GM19468 (cell line): ENCODE measurements at regions not wholly inside any gene's neighbourhood (a gene's known extent, or its start where the extent isn't known, plus 50 kb on each side); places are given as distances from the start of the nearest gene placed in this dataset.

Source experiments
- ATAC-seq: cut with Tn5 transposase; IDR thresholded peaks from one replicate; pipeline ENCODE4 v1.9.1; 2021; ENCODE audit warnings: mild to moderate bottlenecking, moderate library complexity, moderate number of reproducible peaks; ENCODE audit not compliant: unreplicated experiment; ENCODE audit errors: extremely low read depth

- ATAC-seq = no peak
Observed at GRCh38 chr22:22032906-22033802, 50.6 kb upstream of the TOP3B start.

- no peak for ATAC-seq
Observed at GRCh38 chr22:22032099-22032905, 49.7 kb upstream of the TOP3B start.
